ENCODE measurements at regions not wholly inside any gene's neighbourhood (a gene's known extent, or its start where the extent isn't known, plus 50 kb on each side); places are given as distances from the start of the nearest gene placed in this dataset.

- Histone ChIP-seq H3K9ac (ENCODE audit: low read length) (no peak overlapping the region), H2AFZ (ENCODE audit: low read depth, low read length) (no peak overlapping the region), H4K20me1 (ENCODE audit: insufficient read depth, low read length) (no peaks in the 10 kb centered on the region), H3K27ac (ENCODE audit: low read length) (no peak overlapping the region), H3K4me2 (ENCODE audit: low read length) (no peak overlapping the region), H3K79me2 (ENCODE audit: low read length) (no peaks in the 10 kb centered on the region), H3K36me3 (replicated peaks; ENCODE audit: low read depth, low read length) (no peaks in the 10 kb centered on the region), H3K4me1 (ENCODE audit: low read length) (peaks cover 30% of the 10 kb centered on the region), H3K9me3 (ENCODE audit: insufficient read depth, low read length) (no peaks in the 10 kb centered on the region), H3K27me3 (ENCODE audit: low read depth, low read length) (peaks cover 61% of the 10 kb centered on the region), H3K4me3 (ENCODE audit: low read length) (no peak overlapping the region)
- TF ChIP-seq, protein P1, sequence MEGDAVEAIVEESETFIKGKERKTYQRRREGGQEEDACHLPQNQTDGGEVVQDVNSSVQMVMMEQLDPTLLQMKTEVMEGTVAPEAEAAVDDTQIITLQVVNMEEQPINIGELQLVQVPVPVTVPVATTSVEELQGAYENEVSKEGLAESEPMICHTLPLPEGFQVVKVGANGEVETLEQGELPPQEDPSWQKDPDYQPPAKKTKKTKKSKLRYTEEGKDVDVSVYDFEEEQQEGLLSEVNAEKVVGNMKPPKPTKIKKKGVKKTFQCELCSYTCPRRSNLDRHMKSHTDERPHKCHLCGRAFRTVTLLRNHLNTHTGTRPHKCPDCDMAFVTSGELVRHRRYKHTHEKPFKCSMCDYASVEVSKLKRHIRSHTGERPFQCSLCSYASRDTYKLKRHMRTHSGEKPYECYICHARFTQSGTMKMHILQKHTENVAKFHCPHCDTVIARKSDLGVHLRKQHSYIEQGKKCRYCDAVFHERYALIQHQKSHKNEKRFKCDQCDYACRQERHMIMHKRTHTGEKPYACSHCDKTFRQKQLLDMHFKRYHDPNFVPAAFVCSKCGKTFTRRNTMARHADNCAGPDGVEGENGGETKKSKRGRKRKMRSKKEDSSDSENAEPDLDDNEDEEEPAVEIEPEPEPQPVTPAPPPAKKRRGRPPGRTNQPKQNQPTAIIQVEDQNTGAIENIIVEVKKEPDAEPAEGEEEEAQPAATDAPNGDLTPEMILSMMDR (IDR thresholded peaks at IDR 0.05; ENCODE audit: low read depth, low read length): no peak
- TF ChIP-seq EZH2phosphoT487 (IDR thresholded peaks at IDR 0.05; ENCODE audit: low read depth): no peak
Measured at GRCh38 chr3:5058471-5058951, 63.6 kb upstream of the ARL8B start.

DNA sequence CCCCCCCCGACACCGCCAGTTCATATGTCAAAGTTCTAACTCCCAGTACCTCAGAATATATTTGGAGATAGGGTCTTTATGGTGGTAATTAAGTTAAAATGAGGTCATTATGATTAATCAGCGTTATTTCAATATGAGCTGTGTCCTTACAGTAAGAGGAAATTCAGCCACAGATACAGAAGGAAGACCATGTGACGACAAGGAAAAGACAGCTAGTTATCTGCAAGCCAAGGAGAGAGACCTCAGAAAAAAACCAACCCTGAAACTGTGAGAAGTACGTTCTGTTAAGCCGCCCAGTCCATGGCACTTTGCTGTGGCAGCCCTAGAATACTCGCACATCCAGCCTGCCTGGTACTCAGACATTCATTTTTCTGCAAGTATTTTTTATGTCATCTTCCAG, 62.3 kb upstream of the ARL8B start:
- Histone ChIP-seq H3K4me1 (ENCODE audit: low read length) (peaks cover 24% of the 10 kb centered on the region), H3K4me2 (ENCODE audit: low read length) (no peak overlapping the region), H3K9ac (ENCODE audit: low read length) (no peak overlapping the region), H4K20me1 (ENCODE audit: insufficient read depth, low read length) (no peaks in the 10 kb centered on the region), H2AFZ (ENCODE audit: low read depth, low read length) (no peak overlapping the region), H3K27me3 (ENCODE audit: low read depth, low read length) (peaks cover 67% of the 10 kb centered on the region), H3K4me3 (ENCODE audit: low read length) (no peak overlapping the region), H3K79me2 (ENCODE audit: low read length) (no peaks in the 10 kb centered on the region), H3K9me3 (ENCODE audit: insufficient read depth, low read length) (no peaks in the 10 kb centered on the region), H3K27ac (ENCODE audit: low read length) (no peak overlapping the region), H3K36me3 (replicated peaks; ENCODE audit: low read depth, low read length) (no peaks in the 10 kb centered on the region)
- TF ChIP-seq, protein P1 (IDR thresholded peaks at IDR 0.05; ENCODE audit: low read depth, low read length): no peak
- no peak for TF ChIP-seq EZH2phosphoT487 (IDR thresholded peaks at IDR 0.05; ENCODE audit: low read depth)

DNA sequence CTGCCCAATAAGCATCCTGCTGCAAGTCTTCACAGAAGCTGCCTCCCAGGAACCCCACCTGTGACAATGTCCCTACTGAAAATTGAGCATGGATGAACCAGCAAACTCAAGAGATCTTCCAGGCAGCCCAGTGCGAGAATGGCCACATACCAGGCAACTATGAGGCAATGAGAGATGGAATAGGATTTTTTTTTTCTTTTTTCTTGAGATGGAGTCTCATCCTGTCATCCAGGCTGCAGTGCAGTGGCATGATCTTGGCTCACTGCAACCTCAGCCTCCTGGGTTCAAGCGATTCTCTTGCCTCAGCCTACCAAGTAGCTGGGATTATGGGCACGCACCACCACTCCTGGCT, 60.9 kb upstream of the ARL8B start:
- Histone ChIP-seq H3K9ac (ENCODE audit: low read length) (no peak overlapping the region), H3K27me3 (ENCODE audit: low read depth, low read length) (peaks cover 57% of the 10 kb centered on the region), H3K79me2 (ENCODE audit: low read length) (no peaks in the 10 kb centered on the region), H3K36me3 (replicated peaks; ENCODE audit: low read depth, low read length) (no peaks in the 10 kb centered on the region), H3K4me2 (ENCODE audit: low read length) (no peak overlapping the region), H2AFZ (ENCODE audit: low read depth, low read length) (no peak overlapping the region), H3K27ac (ENCODE audit: low read length) (no peak overlapping the region), H3K4me1 (ENCODE audit: low read length) (peaks cover 14% of the 10 kb centered on the region), H4K20me1 (ENCODE audit: insufficient read depth, low read length) (no peaks in the 10 kb centered on the region), H3K4me3 (ENCODE audit: low read length) (no peak overlapping the region), H3K9me3 (ENCODE audit: insufficient read depth, low read length) (no peaks in the 10 kb centered on the region)
- no peak for TF ChIP-seq EZH2phosphoT487 (IDR thresholded peaks at IDR 0.05; ENCODE audit: low read depth)
- TF ChIP-seq, protein P1 (IDR thresholded peaks at IDR 0.05; ENCODE audit: low read depth, low read length): no peak

DNA sequence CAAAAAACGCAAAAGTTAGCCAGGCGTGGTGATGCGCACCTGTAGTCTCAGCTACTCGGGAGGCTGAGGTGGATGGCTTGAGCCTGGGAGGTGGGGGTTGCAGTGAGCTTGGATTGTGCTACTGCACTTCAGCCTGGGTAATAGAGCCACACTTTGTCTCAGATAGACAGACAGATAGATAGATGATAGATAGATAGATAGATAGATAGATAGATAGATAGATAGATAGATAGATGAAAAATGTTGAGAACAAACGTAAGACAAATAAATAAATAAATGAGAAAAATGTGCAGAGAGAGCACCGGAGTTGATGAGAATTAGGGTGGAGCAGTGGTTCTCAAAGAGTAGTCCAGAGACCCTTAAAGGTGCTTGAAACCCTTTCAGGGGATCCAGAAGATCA, 58.4 kb upstream of the ARL8B start:
- no peaks in the 10 kb centered on the region for H3K36me3 ChIP-seq (replicated peaks; ENCODE audit: low read depth, low read length)
- no peak overlapping the region for H3K27ac ChIP-seq (ENCODE audit: low read length)
- no peaks in the 10 kb centered on the region for H3K4me1 ChIP-seq (ENCODE audit: low read length)
- no peaks in the 10 kb centered on the region for H4K20me1 ChIP-seq (ENCODE audit: insufficient read depth, low read length)
- H3K27me3 ChIP-seq (ENCODE audit: low read depth, low read length): peaks cover 44% of the 10 kb centered on the region
- no peaks in the 10 kb centered on the region for H3K9me3 ChIP-seq (ENCODE audit: insufficient read depth, low read length)
- TF ChIP-seq, protein P1 (IDR thresholded peaks at IDR 0.05; ENCODE audit: low read depth, low read length): no peak
- TF ChIP-seq EZH2phosphoT487 (IDR thresholded peaks at IDR 0.05; ENCODE audit: low read depth): no peak
- H3K79me2 ChIP-seq (ENCODE audit: low read length): no peaks in the 10 kb centered on the region
- no peak overlapping the region for H3K4me2 ChIP-seq (ENCODE audit: low read length)
- no peak overlapping the region for H2AFZ ChIP-seq (ENCODE audit: low read depth, low read length)
- no peak overlapping the region for H3K9ac ChIP-seq (ENCODE audit: low read length)
- no peak overlapping the region for H3K4me3 ChIP-seq (ENCODE audit: low read length)

All from OCI-LY3 (cell line).